HCT116 (cell line): ENCODE measurements at regions not wholly inside any gene's neighbourhood (a gene's known extent, or its start where the extent isn't known, plus 50 kb on each side); places are given as distances from the start of the nearest gene placed in this dataset.

Experiments
- ATAC-seq: fragments of 200-7000 bp; cut with Tn5 transposase; 2 replicates; pipeline ENCODE4 v1.9.1; 2020; ENCODE audit warnings: mild to moderate bottlenecking, moderate library complexity
- BruUV-seq: library from RNA; stranded (reverse); fragments of 400-500 nt; replicated peaks from 2 replicates; lab custom pipeline; 2021; lab: Mats Ljungman, UMichigan
- CTCF ChIA-PET: fragments of 300-600 bp; sonication (Branson Sonifier 250); formaldehyde crosslinking; loops from one replicate; lab custom pipeline; 2021; ENCODE audit warnings: antibody characterized with exemption; lab: Charles Lee
- POLR2A ChIA-PET: fragments of 300-600, 350-600 bp; sonication (Branson Sonifier 250); formaldehyde crosslinking; loops from one replicate; lab custom pipeline; 2021; ENCODE audit warnings: antibody characterized with exemption; lab: Charles Lee
- RAD21 ChIA-PET, 2 experiments: fragments of 300-600 bp; sonication (Branson Sonifier 250); formaldehyde crosslinking; loops; one replicate each; lab custom pipeline; 2023; ENCODE audit warnings: low total read pairs in 2 of 2; ENCODE audit not compliant: uncharacterized antibody in 2 of 2, unreplicated experiment in 2 of 2, low non-redundant PET in 1 of 2; lab: Charles Lee
- DNase-seq: peaks from one replicate; pipeline ENCODE4 v3.0.0-alpha.2; 2010; ENCODE audit warnings: low read depth, low spot score
- H2AFZ ChIP-seq: fragments of 200-600 bp; shearing (Covaris generic), sonication (generic); 2 replicates; pipeline ENCODE4 v1.6.1; 2017; ENCODE audit warnings: low read depth, mixed run types, mixed read lengths, antibody characterized with exemption, low read length; ENCODE audit not compliant: poor library complexity, severe bottlenecking
- H3K27ac ChIP-seq: 2 replicates; pipeline ENCODE4 v1.5.1; 2012; ENCODE audit warnings: low read depth, low read length
- H3K27me3 ChIP-seq: fragments of 200-600 bp; sonication (generic); 2 replicates; pipeline ENCODE4 v1.6.1; 2016; ENCODE audit warnings: mixed run types, low read length, mixed read lengths; ENCODE audit not compliant: insufficient read depth
- H3K36me3 ChIP-seq, 2 experiments: fragments of 200-500 bp in 1 of 2; fragments of 200-600 bp in 1 of 2; sonication (Bioruptor generic) in 1 of 2; sonication (generic) in 1 of 2; 2 replicates each; pipeline versions ENCODE4 v1.5.1 to v1.6.1; 2014 to 2016; ENCODE audit warnings: low read length in 2 of 2, inconsistent platforms in 1 of 2, mixed read lengths in 1 of 2, mixed run types in 1 of 2; ENCODE audit not compliant: insufficient read depth in 2 of 2, control insufficient read depth in 1 of 2
- H3K4me1 ChIP-seq, 2 experiments: fragments of 200-600 bp in 1 of 2; sonication (generic) in 1 of 2; 2 replicates each; pipeline versions ENCODE4 v1.5.1 to v1.6.1; 2012 to 2017; ENCODE audit warnings: low read length in 2 of 2, inconsistent platforms in 1 of 2, mild to moderate bottlenecking in 1 of 2, mixed read lengths in 1 of 2, mixed run types in 1 of 2, moderate library complexity in 1 of 2; ENCODE audit not compliant: insufficient read depth in 2 of 2, control insufficient read depth in 1 of 2
- H3K4me2 ChIP-seq: fragments of 200-600 bp; sonication (generic); 2 replicates; pipeline ENCODE4 v1.6.1; 2017; ENCODE audit warnings: mixed run types, low read length, mixed read lengths
- H3K4me3 ChIP-seq, 2 experiments: fragments of 200-600 bp in 1 of 2; sonication (generic) in 1 of 2; replicated peaks in 1 of 2; 2 replicates each; pipeline ENCODE4 v1.5.1; 2011 to 2016; ENCODE audit warnings: low read length in 2 of 2, control low read depth in 1 of 2, low read depth in 1 of 2, mild to moderate bottlenecking in 1 of 2, mixed read lengths in 1 of 2, mixed run types in 1 of 2
- H3K79me2 ChIP-seq: fragments of 200-600 bp; sonication (generic); 2 replicates; pipeline ENCODE4 v1.6.1; 2017; ENCODE audit warnings: mild to moderate bottlenecking, mixed run types, low read length, moderate library complexity, mixed read lengths; ENCODE audit not compliant: insufficient read depth
- H3K9ac ChIP-seq: fragments of 200-600 bp; sonication (generic); 2 replicates; pipeline ENCODE4 v1.6.1; 2016; ENCODE audit warnings: low read length, mixed read lengths
- H3K9me2 ChIP-seq: fragments of 200-600 bp; sonication (generic), shearing (Covaris generic); 2 replicates; pipeline ENCODE4 v1.6.1; 2017; ENCODE audit warnings: mixed run types, mild to moderate bottlenecking, moderate library complexity; ENCODE audit not compliant: insufficient read depth
- H3K9me3 ChIP-seq, 2 experiments: fragments of 200-500 bp in 1 of 2; fragments of 200-600 bp in 1 of 2; sonication (Bioruptor generic) in 1 of 2; sonication (generic) in 1 of 2; 2 replicates each; pipeline ENCODE4 v1.6.1; 2014 to 2017; ENCODE audit warnings: low read length in 2 of 2, mixed read lengths in 2 of 2, inconsistent platforms in 1 of 2, low read depth in 1 of 2, mild to moderate bottlenecking in 1 of 2, mixed run types in 1 of 2, moderate library complexity in 1 of 2; ENCODE audit not compliant: control insufficient read depth in 1 of 2, insufficient read depth in 1 of 2
- H4K20me1 ChIP-seq: fragments of 200-600 bp; sonication (generic), shearing (Covaris generic); 2 replicates; pipeline ENCODE4 v1.6.1; 2017; ENCODE audit warnings: mixed run types, mild to moderate bottlenecking, moderate library complexity; ENCODE audit not compliant: insufficient read depth
- ATF3 ChIP-seq: IDR thresholded peaks from 2 replicates; pipeline ENCODE4 v1.6.1; 2012
- CEBPB ChIP-seq: IDR thresholded peaks from 2 replicates; pipeline ENCODE4 v1.6.1; 2012; ENCODE audit warnings: low read depth
- EZH2phosphoT487 ChIP-seq: fragments of 200-600 bp; IDR thresholded peaks from 2 replicates; pipeline ENCODE4 v1.6.1; 2018; ENCODE audit warnings: antibody characterized with exemption, borderline replicate concordance
- JUND ChIP-seq: IDR thresholded peaks from 2 replicates; pipeline ENCODE4 v1.6.1; 2012
- POLR2A ChIP-seq: IDR thresholded peaks from 2 replicates; pipeline ENCODE4 v1.7.0; 2011; ENCODE audit warnings: borderline replicate concordance; ENCODE audit not compliant: insufficient read depth, insufficient read length; ENCODE audit errors: extremely low read depth
- RAD21 ChIP-seq: IDR thresholded peaks from 2 replicates; pipeline ENCODE4 v1.6.1; 2012; ENCODE audit warnings: low read depth, mild to moderate bottlenecking
- SP1 ChIP-seq: IDR thresholded peaks from 2 replicates; pipeline ENCODE4 v1.6.1; 2012; ENCODE audit warnings: low read depth
- YY1 ChIP-seq: IDR thresholded peaks from 2 replicates; pipeline ENCODE4 v1.6.1; 2011; ENCODE audit warnings: low read length, low read depth, moderate library complexity, mild to moderate bottlenecking; ENCODE audit not compliant: insufficient replicate concordance; ENCODE audit errors: extremely low read depth
- intact Hi-C: fragments of 100-400 bp; cut with micrococcal nuclease; formaldehyde crosslinking; loops from 2 replicates; pipeline ENCODE4 v1.10.0; 2022

- H2AFZ ChIP-seq: no peak overlapping the region
- no TSS peak for BruUV-seq
- TF ChIP-seq YY1: no peak
- no peak for TF ChIP-seq JUND
- no peaks in the 10 kb centered on the region for H3K79me2 ChIP-seq
- no peaks in the 10 kb centered on the region for H3K4me1 ChIP-seq
- POLR2A ChIA-PET: no interaction called here
- H3K4me3 ChIP-seq: no peak overlapping the region
- intact Hi-C loops: no loop called here
- H3K9me3 ChIP-seq: no peaks in the 10 kb centered on the region
- RAD21 ChIA-PET: no interaction called here
- no peaks in the 10 kb centered on the region for H3K27me3 ChIP-seq
- DNase-seq (no peak), ATAC-seq (no peak)
- CTCF ChIA-PET: no interaction called here
- H4K20me1 ChIP-seq: no peaks in the 10 kb centered on the region
- H3K27ac ChIP-seq: no peak overlapping the region
- H3K9ac ChIP-seq: no peak overlapping the region
- H3K4me2 ChIP-seq: no peak overlapping the region
- no peaks in the 10 kb centered on the region for H3K9me2 ChIP-seq
- no peaks in the 10 kb centered on the region for H3K36me3 ChIP-seq
Measured at GRCh38 chr4:22323691-22324090, 192.2 kb downstream of the ADGRA3 start.

- Histone ChIP-seq H3K9ac (no peak overlapping the region), H3K9me2 (no peaks in the 10 kb centered on the region), H3K4me2 (no peak overlapping the region), H4K20me1 (no peaks in the 10 kb centered on the region), H3K4me3 (no peak overlapping the region), H3K27ac (no peak overlapping the region), H3K4me1 (no peaks in the 10 kb centered on the region), H3K27me3 (no peaks in the 10 kb centered on the region), H3K36me3 (no peaks in the 10 kb centered on the region), H3K79me2 (no peaks in the 10 kb centered on the region), H3K9me3 (no peaks in the 10 kb centered on the region), H2AFZ (no peak overlapping the region)
- TF ChIP-seq CEBPB (no peak), ATF3 (no peak), POLR2A (no peak), RAD21 (no peak), EZH2phosphoT487 (no peak), SP1 (no peak)
- DNase-seq (no peak), ATAC-seq (no peak)
- POLR2A ChIA-PET: no interaction called here
- BruUV-seq: no TSS peak
- CTCF ChIA-PET: no interaction called here
- intact Hi-C loops: no loop called here
- RAD21 ChIA-PET: no interaction called here
Measured at GRCh38 chr4:22322996-22323395, 192.9 kb downstream of the ADGRA3 start.
